GM10248 (cell line): ENCODE measurements at regions not wholly inside any gene's neighbourhood (a gene's known extent, or its start where the extent isn't known, plus 50 kb on each side); places are given as distances from the start of the nearest gene placed in this dataset.

Experiments
- CTCF ChIA-PET: fragments of 300-600 bp; sonication (Branson Sonifier 250); formaldehyde crosslinking; extraction: SDS; loops from one replicate; lab custom pipeline; 2021; ENCODE audit warnings: antibody characterized with exemption; lab: Yijun Ruan, JAX
- POLR2A ChIA-PET: fragments of 350-650 bp; sonication (Branson Sonifier 250); formaldehyde crosslinking; extraction: SDS; loops from one replicate; lab custom pipeline; 2020; ENCODE audit warnings: antibody characterized with exemption; lab: Yijun Ruan, JAX
- DNase-seq: peaks from one replicate; pipeline ENCODE4 v3.0.0; 2012; ENCODE audit errors: extremely low spot score
- CTCF ChIP-seq: IDR thresholded peaks from 2 replicates; pipeline ENCODE4 v1.5.1; 2012; ENCODE audit warnings: mild to moderate bottlenecking, low read depth; ENCODE audit errors: extremely low read depth, missing control alignments, control extremely low read depth

- ChIA-PET POLR2A (no interaction called here), CTCF (no interaction called here)
Measured at GRCh38 chr5:148012801-148013200, 51.0 kb upstream of the SPINK5 start.

GRCh38 chr5:148011398-148012137, 52.2 kb upstream of the SPINK5 start:
- ChIA-PET CTCF (interaction anchor here (1.1 kb wide), 1 partner anchor 20 kb away, joined by 4 read pairs; no protein-coding TSS in a partner anchor), POLR2A (no interaction called here)

More at GRCh38 chr5:148012801-148013200, 51.0 kb upstream of the SPINK5 start:
- no peak for TF ChIP-seq CTCF
- DNase-seq, result no peak

GRCh38 chr5:148005788-148006520, 57.8 kb upstream of the SPINK5 start:
- no peak for TF ChIP-seq CTCF
- POLR2A ChIA-PET, result no interaction called here
- CTCF ChIA-PET, result no interaction called here
- DNase-seq, result no peak

More at GRCh38 chr5:148011398-148012137, 52.2 kb upstream of the SPINK5 start:
- no peak for TF ChIP-seq CTCF
- DNase-seq, result no peak

- DNase-seq, result no peak
- CTCF ChIA-PET, result no interaction called here
- POLR2A ChIA-PET, result no interaction called here
- no peak for TF ChIP-seq CTCF
Measured at GRCh38 chr5:148003226-148003625, 60.6 kb upstream of the SPINK5 start.

DNA sequence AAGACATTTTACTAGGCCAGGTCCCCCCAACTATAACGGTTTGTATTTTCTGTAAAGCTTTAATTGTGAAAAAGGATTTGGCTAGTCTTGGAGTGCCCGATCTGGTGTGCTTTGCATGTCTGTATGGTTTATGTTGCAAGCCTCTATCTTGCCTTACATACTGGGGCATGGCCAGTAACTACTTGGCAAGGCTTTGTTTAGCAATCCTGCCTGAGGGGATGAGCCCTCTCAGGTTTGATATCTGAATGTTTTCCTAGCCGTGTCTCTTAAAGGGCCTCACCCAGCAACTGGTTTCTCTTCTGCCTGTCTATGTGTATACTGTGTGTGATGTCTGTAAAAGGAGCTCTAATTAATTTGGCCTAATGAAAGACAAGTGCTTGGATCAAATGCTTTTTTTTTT, 61.3 kb upstream of the SPINK5 start:
- no peak for TF ChIP-seq CTCF
- CTCF ChIA-PET, result no interaction called here
- DNase-seq, result no peak
- POLR2A ChIA-PET, result no interaction called here

GRCh38 chr5:148000036-148000435, 63.7 kb upstream of the SPINK5 start:
- ChIA-PET POLR2A (no interaction called here), CTCF (interaction anchor here (0.8 kb wide), 1 partner anchor 51 kb away, joined by 3 read pairs; no protein-coding TSS in a partner anchor)
- no peak for TF ChIP-seq CTCF
- DNase-seq, result no peak
